Loucy (cell line): ENCODE measurements at regions not wholly inside any gene's neighbourhood (a gene's known extent, or its start where the extent isn't known, plus 50 kb on each side); places are given as distances from the start of the nearest gene placed in this dataset.

Experiments used
- H2AFZ ChIP-seq: fragments of 200-600 bp; sonication (generic); 2 replicates; pipeline ENCODE4 v1.6.0; 2016; ENCODE audit warnings: antibody characterized with exemption, mild to moderate bottlenecking, low read length, moderate library complexity
- H3F3A ChIP-seq: fragments of 200-600 bp; 2 replicates; pipeline ENCODE4 v1.6.0; 2016; ENCODE audit warnings: antibody characterized with exemption, low read depth, mild to moderate bottlenecking
- H3K27me3 ChIP-seq: fragments of 200-600 bp; sonication (generic); 2 replicates; pipeline ENCODE4 v1.6.1; 2014; ENCODE audit warnings: low read length, mild to moderate bottlenecking; ENCODE audit not compliant: insufficient read depth, poor library complexity, severe bottlenecking
- H3K36me3 ChIP-seq: fragments of 200-600 bp; sonication (generic); 2 replicates; pipeline ENCODE4 v1.6.1; 2016; ENCODE audit warnings: low read length; ENCODE audit not compliant: insufficient read depth
- H3K4me1 ChIP-seq: fragments of 200-600 bp; sonication (generic); 2 replicates; pipeline ENCODE4 v1.5.1; 2014; ENCODE audit warnings: low read length, mild to moderate bottlenecking; ENCODE audit not compliant: insufficient read depth, poor library complexity, severe bottlenecking
- H3K4me2 ChIP-seq: fragments of 200-600 bp; sonication (generic); 2 replicates; pipeline ENCODE4 v1.6.0; 2014; ENCODE audit warnings: antibody characterized with exemption, low read length, low read depth, mild to moderate bottlenecking; ENCODE audit not compliant: poor library complexity, severe bottlenecking
- H3K4me3 ChIP-seq: fragments of 200-600 bp; sonication (generic); 2 replicates; pipeline ENCODE4 v1.5.1; 2014; ENCODE audit warnings: low read length, mild to moderate bottlenecking, mixed read lengths; ENCODE audit not compliant: poor library complexity, severe bottlenecking
- H3K79me2 ChIP-seq: fragments of 200-600 bp; sonication (generic); 2 replicates; pipeline ENCODE4 v1.6.1; 2014; ENCODE audit warnings: low read length; ENCODE audit not compliant: insufficient read depth
- H3K9ac ChIP-seq: fragments of 200-600 bp; sonication (generic); 2 replicates; pipeline ENCODE4 v1.6.0; 2014; ENCODE audit warnings: mild to moderate bottlenecking, low read depth, low read length, moderate library complexity; ENCODE audit not compliant: poor library complexity, severe bottlenecking
- H3K9me2 ChIP-seq: fragments of 200-600 bp; sonication (generic); replicated peaks from 2 replicates; pipeline ENCODE4 v1.6.1; 2016; ENCODE audit warnings: low read depth, low read length, mixed read lengths
- H3K9me3 ChIP-seq: fragments of 200-600 bp; sonication (generic); 2 replicates; pipeline ENCODE4 v1.6.1; 2014; ENCODE audit warnings: mild to moderate bottlenecking, antibody characterized with exemption, low read length, low read depth; ENCODE audit not compliant: insufficient read depth
- H4K20me1 ChIP-seq: fragments of 200-600 bp; sonication (generic); 2 replicates; pipeline ENCODE4 v1.6.0; 2014; ENCODE audit warnings: antibody characterized with exemption, low read length, mild to moderate bottlenecking; ENCODE audit not compliant: insufficient read depth, poor library complexity, severe bottlenecking
- CTCF ChIP-seq: fragments of 200-600 bp; sonication (generic); conservative IDR thresholded peaks from 2 replicates; pipeline ENCODE4 v1.5.1; 2014; ENCODE audit warnings: mild to moderate bottlenecking, antibody characterized with exemption, low read length
- EZH2phosphoT487 ChIP-seq: fragments of 200-600 bp; IDR thresholded peaks from 2 replicates; pipeline ENCODE4 v1.6.1; 2018; ENCODE audit warnings: antibody characterized with exemption, mild to moderate bottlenecking, moderate library complexity, borderline replicate concordance

DNA sequence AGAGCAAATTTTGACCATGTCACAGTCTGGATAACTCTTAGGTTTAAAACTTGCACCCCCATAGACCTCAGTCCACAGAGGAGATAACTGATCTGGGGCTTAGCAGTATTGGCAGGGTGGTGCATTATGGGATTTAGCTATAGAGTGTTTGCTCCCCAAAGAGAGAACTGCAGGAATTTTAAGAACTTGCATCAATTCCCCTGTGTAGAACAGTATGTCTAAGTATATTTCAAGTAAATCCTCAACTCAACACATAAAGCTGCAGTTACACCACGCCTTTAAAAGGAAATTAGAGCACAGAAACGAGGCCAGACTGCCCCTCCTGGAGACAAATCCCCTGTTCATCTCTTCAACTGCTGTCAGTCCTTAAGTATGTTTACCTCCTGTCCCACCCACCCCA lies 144.9 kb downstream of the TRMT11 start:
- Histone ChIP-seq H3K4me2 (no peak overlapping the region), H3F3A (no peaks in the 10 kb centered on the region), H3K4me1 (no peaks in the 10 kb centered on the region), H4K20me1 (no peaks in the 10 kb centered on the region), H2AFZ (no peak overlapping the region), H3K9ac (no peak overlapping the region), H3K9me2 (no peaks in the 10 kb centered on the region), H3K4me3 (no peak overlapping the region), H3K79me2 (no peaks in the 10 kb centered on the region), H3K27me3 (no peaks in the 10 kb centered on the region), H3K9me3 (peaks cover under 1% of the 10 kb centered on the region; the same call in 1 of the 2 replicates), H3K36me3 (no peaks in the 10 kb centered on the region)
- TF ChIP-seq CTCF (no peak), EZH2phosphoT487 (no peak)

GRCh38 chr6:126133984-126134383 lies 147.6 kb downstream of the TRMT11 start:
- H3K36me3 ChIP-seq = no peaks in the 10 kb centered on the region
- no peak for TF ChIP-seq CTCF
- no peak for TF ChIP-seq EZH2phosphoT487
- no peaks in the 10 kb centered on the region for H3K9me2 ChIP-seq
- H3K4me2 ChIP-seq = no peak overlapping the region
- no peak overlapping the region for H3K9ac ChIP-seq
- no peaks in the 10 kb centered on the region for H3K79me2 ChIP-seq
- H3K4me3 ChIP-seq = no peak overlapping the region
- H3F3A ChIP-seq = no peaks in the 10 kb centered on the region
- no peak overlapping the region for H2AFZ ChIP-seq
- H4K20me1 ChIP-seq = no peaks in the 10 kb centered on the region
- no peaks in the 10 kb centered on the region for H3K27me3 ChIP-seq
- H3K9me3 ChIP-seq = peaks cover 5% of the 10 kb centered on the region; the same call in 1 of the 2 replicates
- no peaks in the 10 kb centered on the region for H3K4me1 ChIP-seq

GRCh38 chr6:126134491-126134890 lies 148.2 kb downstream of the TRMT11 start:
- no peak overlapping the region for H3K4me3 ChIP-seq
- no peaks in the 10 kb centered on the region for H3K9me2 ChIP-seq
- TF ChIP-seq CTCF (no peak), EZH2phosphoT487 (no peak)
- no peak overlapping the region for H3K9ac ChIP-seq
- H3K79me2 ChIP-seq = no peaks in the 10 kb centered on the region
- no peaks in the 10 kb centered on the region for H3K36me3 ChIP-seq
- no peaks in the 10 kb centered on the region for H3K4me1 ChIP-seq
- H2AFZ ChIP-seq = no peak overlapping the region
- H3K9me3 ChIP-seq = peaks cover 5% of the 10 kb centered on the region; the same call in 1 of the 2 replicates
- H3K4me2 ChIP-seq = no peak overlapping the region
- H4K20me1 ChIP-seq = no peaks in the 10 kb centered on the region
- no peaks in the 10 kb centered on the region for H3K27me3 ChIP-seq
- H3F3A ChIP-seq = no peaks in the 10 kb centered on the region
